HUES6 (cell line): ENCODE measurements at regions not wholly inside any gene's neighbourhood (a gene's known extent, or its start where the extent isn't known, plus 50 kb on each side); places are given as distances from the start of the nearest gene placed in this dataset.
"Not testable (repeated sequence)": the region's sequence is repeated elsewhere in the genome, so short reads cannot be mapped to it uniquely, and the experiment has no call there.

ENCODE experiments used
- H3K27ac ChIP-seq: 2 replicates; pipeline ENCODE4 v1.7.0; 2013; ENCODE audit warnings: low read depth, mild to moderate bottlenecking, low read length, inconsistent platforms
- H3K27me3 ChIP-seq: 2 replicates; pipeline ENCODE4 v1.6.1; 2013; ENCODE audit warnings: low read length; ENCODE audit not compliant: control insufficient read depth, insufficient read depth
- H3K36me3 ChIP-seq: 2 replicates; pipeline ENCODE4 v1.6.1; 2013; ENCODE audit warnings: low read length; ENCODE audit not compliant: control insufficient read depth, insufficient read depth
- H3K4me1 ChIP-seq: 2 replicates; pipeline ENCODE4 v1.6.1; 2013; ENCODE audit warnings: low read length; ENCODE audit not compliant: control insufficient read depth, insufficient read depth
- H3K4me3 ChIP-seq: 2 replicates; pipeline ENCODE4 v1.5.1; 2013; ENCODE audit warnings: low read depth, low read length
- H3K9ac ChIP-seq: one replicate; pipeline ENCODE4 v1.6.1; 2013; ENCODE audit warnings: mild to moderate bottlenecking, low read length
- H3K9me3 ChIP-seq: 2 replicates; pipeline ENCODE4 v1.6.1; 2013; ENCODE audit warnings: low read depth, low read length; ENCODE audit not compliant: control insufficient read depth, insufficient read depth

GRCh38 chr7:12931465-12931864 is 244.0 kb downstream of the ARL4A start:
- H3K9ac ChIP-seq, H3K36me3 ChIP-seq, H3K9me3 ChIP-seq, H3K4me3 ChIP-seq, H3K4me1 ChIP-seq, H3K27me3 ChIP-seq, H3K27ac ChIP-seq: not testable (repeated sequence)

GRCh38 chr7:12939694-12940093 is 252.3 kb downstream of the ARL4A start:
- no peaks in the 10 kb centered on the region; the same call in 1 of the 2 replicates for H3K4me1 ChIP-seq
- H3K9me3 ChIP-seq = peaks cover 22% of the 10 kb centered on the region
- H3K9ac ChIP-seq = no peak overlapping the region
- no peak overlapping the region for H3K4me3 ChIP-seq
- H3K27me3 ChIP-seq = no peaks in the 10 kb centered on the region
- no peaks in the 10 kb centered on the region for H3K36me3 ChIP-seq
- no peak overlapping the region for H3K27ac ChIP-seq

DNA sequence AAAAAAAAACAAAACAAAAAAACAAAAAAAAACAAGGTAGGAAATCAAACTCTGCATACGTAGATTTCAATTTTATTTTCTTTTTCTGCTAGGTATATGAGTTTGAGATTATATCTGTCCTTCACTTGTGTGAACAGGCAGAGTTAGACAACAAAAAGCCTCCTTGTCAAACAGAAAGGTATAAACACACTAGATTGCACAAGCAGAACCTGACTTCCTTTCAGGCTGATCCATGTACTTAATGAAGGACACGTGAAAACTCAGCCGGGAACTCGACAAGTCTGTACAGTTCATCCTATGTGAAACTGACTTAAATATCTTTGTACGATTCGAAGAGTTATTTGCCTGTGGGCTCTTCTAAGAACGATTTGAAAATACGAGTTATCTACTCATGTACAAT is 254.1 kb downstream of the ARL4A start:
- no peaks in the 10 kb centered on the region for H3K27me3 ChIP-seq
- no peaks in the 10 kb centered on the region; the same call in 1 of the 2 replicates for H3K4me1 ChIP-seq
- H3K4me3 ChIP-seq = no peak overlapping the region
- no peaks in the 10 kb centered on the region for H3K36me3 ChIP-seq
- no peak overlapping the region for H3K27ac ChIP-seq
- peaks cover 22% of the 10 kb centered on the region for H3K9me3 ChIP-seq
- no peak overlapping the region for H3K9ac ChIP-seq

DNA sequence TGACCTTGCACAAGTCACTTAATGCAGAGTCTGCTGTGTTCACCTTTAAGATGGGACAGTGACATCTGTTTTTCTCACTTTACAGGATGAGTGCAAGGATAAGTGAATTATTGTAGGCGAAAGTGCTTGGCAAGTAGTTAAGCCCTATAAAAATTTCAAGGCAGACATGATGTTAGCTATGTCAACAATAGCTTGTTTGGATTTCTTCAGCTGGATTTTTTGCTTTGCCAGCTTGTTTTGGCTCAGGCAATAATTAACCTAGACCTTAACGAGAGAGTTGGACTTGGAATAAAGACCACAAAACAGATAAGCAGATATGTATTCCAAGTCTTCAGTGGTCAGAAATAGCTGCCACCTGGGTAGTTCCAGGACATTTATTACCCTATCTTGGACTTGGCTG is 255.2 kb downstream of the ARL4A start:
- H3K9ac ChIP-seq = no peak overlapping the region
- H3K36me3 ChIP-seq = no peaks in the 10 kb centered on the region
- H3K9me3 ChIP-seq = peaks cover 22% of the 10 kb centered on the region
- H3K27me3 ChIP-seq = no peaks in the 10 kb centered on the region
- H3K4me3 ChIP-seq = no peak overlapping the region
- H3K4me1 ChIP-seq = no peaks in the 10 kb centered on the region; the same call in 1 of the 2 replicates
- no peak overlapping the region for H3K27ac ChIP-seq

DNA sequence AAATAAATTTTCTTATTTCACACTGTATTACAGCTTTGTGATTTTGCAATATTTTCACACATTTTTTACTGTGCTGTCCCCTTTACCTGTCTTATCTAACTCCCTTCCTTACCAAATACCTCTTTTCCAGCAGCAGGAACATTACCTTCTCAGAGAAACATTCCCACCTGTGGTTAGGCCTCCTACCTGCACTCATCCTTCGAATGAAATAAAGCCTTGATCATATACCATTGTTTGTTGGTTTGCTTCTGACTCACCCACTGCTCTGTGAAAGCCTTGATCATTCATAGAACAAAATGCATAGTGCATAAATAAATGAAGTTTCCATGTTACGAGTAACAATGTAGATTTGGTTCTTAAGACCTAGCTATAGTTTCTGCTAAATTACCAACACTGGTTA is 256.3 kb downstream of the ARL4A start:
- Histone ChIP-seq H3K9me3 (peaks cover 18% of the 10 kb centered on the region), H3K36me3 (no peaks in the 10 kb centered on the region), H3K4me3 (no peak overlapping the region), H3K9ac (no peak overlapping the region), H3K27me3 (no peaks in the 10 kb centered on the region), H3K4me1 (no peaks in the 10 kb centered on the region; the same call in 1 of the 2 replicates), H3K27ac (no peak overlapping the region)

- Histone ChIP-seq H3K4me3 (no peak overlapping the region), H3K4me1 (no peaks in the 10 kb centered on the region; the same call in 1 of the 2 replicates), H3K27me3 (no peaks in the 10 kb centered on the region), H3K9me3 (0 out of 2 replicates have a peak, but pooled peaks cover under 1% of the 10 kb centered on the region), H3K36me3 (no peaks in the 10 kb centered on the region), H3K27ac (no peak overlapping the region), H3K9ac (no peak overlapping the region)
These were observed 258.5 kb downstream of the ARL4A start for GRCh38 chr7:12945901-12946300.

- Histone ChIP-seq H3K9me3 (no peaks in the 10 kb centered on the region), H3K9ac (no peak overlapping the region), H3K27ac (no peak overlapping the region), H3K4me1 (no peaks in the 10 kb centered on the region; the same call in 1 of the 2 replicates), H3K27me3 (no peaks in the 10 kb centered on the region), H3K36me3 (no peaks in the 10 kb centered on the region), H3K4me3 (no peak overlapping the region)
These were observed 260.0 kb downstream of the ARL4A start for GRCh38 chr7:12947465-12947864.

- Histone ChIP-seq H3K4me3 (no peak overlapping the region), H3K4me1 (no peaks in the 10 kb centered on the region), H3K27me3 (no peaks in the 10 kb centered on the region), H3K27ac (no peak overlapping the region), H3K36me3 (no peaks in the 10 kb centered on the region), H3K9ac (no peak overlapping the region), H3K9me3 (no peaks in the 10 kb centered on the region)
These were observed 261.9 kb downstream of the ARL4A start for GRCh38 chr7:12949060-12949931.

- Histone ChIP-seq H3K9me3 (no peaks in the 10 kb centered on the region), H3K9ac (no peak overlapping the region), H3K4me1 (no peaks in the 10 kb centered on the region), H3K36me3 (no peaks in the 10 kb centered on the region), H3K27me3 (no peaks in the 10 kb centered on the region), H3K27ac (no peak overlapping the region), H3K4me3 (no peak overlapping the region)
These were observed 264.0 kb downstream of the ARL4A start for GRCh38 chr7:12951397-12951801.

- H3K4me1 ChIP-seq = no peaks in the 10 kb centered on the region
- H3K27me3 ChIP-seq = no peaks in the 10 kb centered on the region
- no peaks in the 10 kb centered on the region for H3K9me3 ChIP-seq
- no peaks in the 10 kb centered on the region for H3K36me3 ChIP-seq
- H3K4me3 ChIP-seq = no peak overlapping the region
- H3K9ac ChIP-seq = no peak overlapping the region
- no peak overlapping the region for H3K27ac ChIP-seq
These were observed 267.1 kb downstream of the ARL4A start for GRCh38 chr7:12954380-12955033.

- Histone ChIP-seq H3K27ac (no peak overlapping the region), H3K36me3 (no peaks in the 10 kb centered on the region), H3K4me3 (no peak overlapping the region), H3K4me1 (no peaks in the 10 kb centered on the region), H3K9me3 (no peaks in the 10 kb centered on the region), H3K27me3 (no peaks in the 10 kb centered on the region), H3K9ac (no peak overlapping the region)
These were observed 270.1 kb downstream of the ARL4A start for GRCh38 chr7:12957487-12957886.
